GM12891 (cell line): ENCODE measurements at regions not wholly inside any gene's neighbourhood (a gene's known extent, or its start where the extent isn't known, plus 50 kb on each side); places are given as distances from the start of the nearest gene placed in this dataset.

Source experiments
- PAX5 ChIP-seq: IDR thresholded peaks from 2 replicates; pipeline ENCODE4 v1.6.1; 2011; ENCODE audit warnings: low read length, moderate library complexity, mild to moderate bottlenecking; ENCODE audit not compliant: insufficient read depth, severe bottlenecking
- POLR2A ChIP-seq: IDR thresholded peaks from 2 replicates; pipeline ENCODE4 v1.6.1; 2011; ENCODE audit warnings: low read depth, low read length, control low read depth
- POLR2AphosphoS5 ChIP-seq: IDR thresholded peaks from 2 replicates; pipeline ENCODE4 v1.6.1; 2011; ENCODE audit warnings: low read depth, low read length, control low read depth
- POU2F2 ChIP-seq: IDR thresholded peaks from 2 replicates; pipeline ENCODE4 v1.6.1; 2011; ENCODE audit warnings: low read depth, mild to moderate bottlenecking, control low read depth, low read length, moderate library complexity
- SPI1 ChIP-seq: IDR thresholded peaks from 2 replicates; pipeline ENCODE4 v1.6.1; 2011; ENCODE audit warnings: low read depth, low read length, control low read depth

GRCh38 chr16:59053911-59054310, 319.8 kb upstream of the GOT2 start:
- no peak for TF ChIP-seq POLR2A
- no peak for TF ChIP-seq SPI1
- TF ChIP-seq POLR2AphosphoS5 = no peak
- TF ChIP-seq PAX5 = no peak
- no peak for TF ChIP-seq POU2F2
